ENCODE measurements at regions not wholly inside any gene's neighbourhood (a gene's known extent, or its start where the extent isn't known, plus 50 kb on each side); places are given as distances from the start of the nearest gene placed in this dataset.

DNA sequence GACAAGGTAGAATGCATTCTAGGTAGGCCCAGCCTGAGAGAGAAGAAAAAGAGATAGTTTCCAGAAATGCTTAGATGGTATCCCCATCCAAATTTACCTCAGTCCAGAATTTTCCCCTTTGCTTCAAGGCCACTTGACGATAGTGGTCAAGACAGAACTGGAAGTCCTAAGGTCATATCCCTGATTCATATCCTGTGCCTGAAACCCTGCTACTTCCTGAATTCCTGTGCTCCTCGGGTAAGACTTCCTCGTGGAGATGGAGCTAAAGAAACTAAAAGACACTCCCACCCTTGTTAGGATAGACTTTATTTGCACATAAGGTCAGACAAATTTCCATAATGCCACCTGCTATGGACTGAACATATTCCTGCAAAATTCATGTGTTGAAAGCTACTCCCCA lies 175.9 kb downstream of the EVX1 start:
- TF ChIP-seq, protein P1, sequence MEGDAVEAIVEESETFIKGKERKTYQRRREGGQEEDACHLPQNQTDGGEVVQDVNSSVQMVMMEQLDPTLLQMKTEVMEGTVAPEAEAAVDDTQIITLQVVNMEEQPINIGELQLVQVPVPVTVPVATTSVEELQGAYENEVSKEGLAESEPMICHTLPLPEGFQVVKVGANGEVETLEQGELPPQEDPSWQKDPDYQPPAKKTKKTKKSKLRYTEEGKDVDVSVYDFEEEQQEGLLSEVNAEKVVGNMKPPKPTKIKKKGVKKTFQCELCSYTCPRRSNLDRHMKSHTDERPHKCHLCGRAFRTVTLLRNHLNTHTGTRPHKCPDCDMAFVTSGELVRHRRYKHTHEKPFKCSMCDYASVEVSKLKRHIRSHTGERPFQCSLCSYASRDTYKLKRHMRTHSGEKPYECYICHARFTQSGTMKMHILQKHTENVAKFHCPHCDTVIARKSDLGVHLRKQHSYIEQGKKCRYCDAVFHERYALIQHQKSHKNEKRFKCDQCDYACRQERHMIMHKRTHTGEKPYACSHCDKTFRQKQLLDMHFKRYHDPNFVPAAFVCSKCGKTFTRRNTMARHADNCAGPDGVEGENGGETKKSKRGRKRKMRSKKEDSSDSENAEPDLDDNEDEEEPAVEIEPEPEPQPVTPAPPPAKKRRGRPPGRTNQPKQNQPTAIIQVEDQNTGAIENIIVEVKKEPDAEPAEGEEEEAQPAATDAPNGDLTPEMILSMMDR (IDR thresholded peaks at IDR 0.05; ENCODE audit: poor library complexity) = no peak
- no peak for TF ChIP-seq EZH2phosphoT487 (IDR thresholded peaks at IDR 0.05; ENCODE audit: low read depth, severe bottlenecking, unreplicated experiment)

All from hepatocyte (in vitro differentiated cells).